Endothelial cell (in vitro differentiated cells): ENCODE measurements at regions not wholly inside any gene's neighbourhood (a gene's known extent, or its start where the extent isn't known, plus 50 kb on each side); places are given as distances from the start of the nearest gene placed in this dataset.

Experiments
- DNase-seq: peaks from one replicate; pipeline ENCODE4 v3.0.0; 2021; ENCODE audit warnings: low spot score
- H3K27ac Mint-ChIP-seq: one replicate; pipeline ENCODE4 v1.8.0; 2021; ENCODE audit warnings: mixed read lengths, inconsistent platforms; ENCODE audit not compliant: unreplicated experiment
- H3K27me3 Mint-ChIP-seq: one replicate; pipeline ENCODE4 v1.8.0; 2021; ENCODE audit warnings: mild to moderate bottlenecking, moderate library complexity, mixed read lengths, inconsistent platforms; ENCODE audit not compliant: unreplicated experiment
- H3K36me3 Mint-ChIP-seq: one replicate; pipeline ENCODE4 v1.8.0; 2021; ENCODE audit warnings: mild to moderate bottlenecking, low read depth, mixed read lengths, inconsistent platforms; ENCODE audit not compliant: unreplicated experiment
- H3K4me1 Mint-ChIP-seq: one replicate; pipeline ENCODE4 v1.8.0; 2021; ENCODE audit warnings: mild to moderate bottlenecking, mixed read lengths, inconsistent platforms; ENCODE audit not compliant: unreplicated experiment
- H3K4me3 Mint-ChIP-seq: one replicate; pipeline ENCODE4 v1.8.0; 2021; ENCODE audit warnings: mild to moderate bottlenecking, mixed read lengths, inconsistent platforms; ENCODE audit not compliant: unreplicated experiment
- H3K9me3 Mint-ChIP-seq: one replicate; pipeline ENCODE4 v1.8.0; 2021; ENCODE audit warnings: mixed read lengths, inconsistent platforms; ENCODE audit not compliant: unreplicated experiment
- CTCF ChIP-seq: fragments of 200-600 bp; sonication (generic); IDR thresholded peaks from one replicate; pipeline ENCODE4 v1.5.0; 2021; ENCODE audit warnings: antibody characterized with exemption; ENCODE audit not compliant: unreplicated experiment

DNA sequence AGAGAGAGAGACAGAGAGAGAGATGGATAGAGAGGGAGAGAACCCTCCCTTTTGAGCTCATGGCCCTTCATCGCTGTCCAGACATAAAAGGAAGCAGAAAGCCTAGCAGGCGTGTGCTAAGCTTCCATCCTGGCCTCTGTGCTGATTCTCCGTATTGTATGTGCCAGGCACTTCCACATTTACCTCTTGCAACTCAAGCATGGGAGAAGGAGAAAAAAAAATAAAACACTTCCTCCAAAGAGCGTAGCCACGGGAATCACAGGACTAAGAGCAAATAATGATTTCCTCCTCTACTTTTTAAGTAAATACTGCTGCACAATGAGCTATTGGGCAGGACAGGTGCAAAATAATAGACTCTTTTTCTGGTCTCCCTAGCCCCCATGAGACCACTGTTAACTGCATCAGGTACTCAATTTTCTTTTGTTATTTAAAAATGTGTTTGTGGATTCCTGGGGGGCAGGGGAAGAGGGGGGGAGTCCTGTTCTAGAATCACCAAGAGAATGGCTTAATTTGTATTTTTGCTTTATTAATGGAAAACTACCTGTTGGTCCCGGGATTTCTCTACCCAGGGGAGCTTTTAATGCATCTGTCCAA is 154.3 kb downstream of the NXPE2 start:
- peak; percentile 23 for DNase-seq
- no peak overlapping the region for H3K27ac Mint-ChIP-seq
- no peak overlapping the region for H3K4me3 Mint-ChIP-seq
- H3K4me1 Mint-ChIP-seq = no peaks in the 10 kb centered on the region
- TF ChIP-seq CTCF = no peak
- H3K36me3 Mint-ChIP-seq = no peaks in the 10 kb centered on the region
- no peaks in the 10 kb centered on the region for H3K27me3 Mint-ChIP-seq
- H3K9me3 Mint-ChIP-seq = no peaks in the 10 kb centered on the region

DNA sequence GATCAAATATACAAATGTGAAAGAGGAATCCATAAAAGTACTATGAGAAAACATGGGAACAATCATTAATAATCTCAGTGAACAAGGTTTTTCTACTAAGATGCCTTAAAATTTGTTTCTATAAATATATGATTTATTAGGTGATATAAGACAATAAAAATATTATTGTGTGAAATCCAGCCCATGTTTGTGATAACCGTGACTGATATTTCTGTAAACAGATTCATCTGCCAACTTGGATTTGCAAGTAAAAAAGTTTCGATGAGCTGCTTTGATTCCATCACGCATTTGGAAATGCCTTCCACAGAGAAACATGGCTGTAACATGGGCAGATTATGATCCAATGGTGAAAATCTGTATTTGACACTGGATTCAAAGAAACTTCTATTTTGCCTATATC is 157.8 kb downstream of the NXPE2 start:
- Mint-ChIP-seq H3K27ac (no peak overlapping the region), H3K4me1 (no peaks in the 10 kb centered on the region), H3K36me3 (no peaks in the 10 kb centered on the region), H3K4me3 (no peak overlapping the region), H3K9me3 (no peaks in the 10 kb centered on the region), H3K27me3 (peaks cover 3% of the 10 kb centered on the region)
- no peak for TF ChIP-seq CTCF
- no peak for DNase-seq

DNA sequence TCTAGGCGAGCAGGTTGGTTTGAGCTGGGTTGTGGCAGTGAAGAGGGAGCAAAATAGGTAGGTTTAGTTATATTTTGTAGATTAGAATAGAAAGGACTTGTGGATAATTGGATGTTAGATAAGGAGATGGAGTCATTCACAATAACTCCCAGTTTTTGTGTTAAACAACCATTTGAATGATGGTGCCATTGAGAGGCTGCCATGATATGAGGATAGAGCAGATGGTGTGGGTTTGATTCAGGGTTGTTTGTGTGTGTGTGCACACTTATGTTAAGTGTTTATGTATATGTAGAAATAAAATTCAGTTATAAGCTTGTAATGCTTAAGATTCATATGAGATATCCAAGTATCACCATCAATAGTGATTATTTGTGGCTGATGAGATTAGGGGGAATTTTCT is 166.6 kb downstream of the NXPE2 start:
- peaks cover 10% of the 10 kb centered on the region for H3K4me1 Mint-ChIP-seq
- DNase-seq = no peak
- no peaks in the 10 kb centered on the region for H3K27me3 Mint-ChIP-seq
- no peak overlapping the region for H3K27ac Mint-ChIP-seq
- H3K4me3 Mint-ChIP-seq = no peak overlapping the region
- H3K9me3 Mint-ChIP-seq = no peaks in the 10 kb centered on the region
- no peaks in the 10 kb centered on the region for H3K36me3 Mint-ChIP-seq
- TF ChIP-seq CTCF = no peak

- Mint-ChIP-seq H3K4me1 (peaks cover 10% of the 10 kb centered on the region), H3K9me3 (no peaks in the 10 kb centered on the region), H3K27me3 (no peaks in the 10 kb centered on the region), H3K27ac (no peak overlapping the region), H3K4me3 (no peak overlapping the region), H3K36me3 (no peaks in the 10 kb centered on the region)
- TF ChIP-seq CTCF = no peak
- no peak for DNase-seq
These were observed 167.6 kb downstream of the NXPE2 start for GRCh38 chr11:114845766-114846415.

GRCh38 chr11:114846416-114846791 is 168.1 kb downstream of the NXPE2 start:
- Mint-ChIP-seq H3K4me3 (no peak overlapping the region), H3K9me3 (no peaks in the 10 kb centered on the region), H3K27ac (no peak overlapping the region), H3K4me1 (peaks cover 10% of the 10 kb centered on the region), H3K27me3 (no peaks in the 10 kb centered on the region), H3K36me3 (no peaks in the 10 kb centered on the region)
- no peak for DNase-seq
- no peak for TF ChIP-seq CTCF
